B cell (primary cell): ENCODE measurements at regions not wholly inside any gene's neighbourhood (a gene's known extent, or its start where the extent isn't known, plus 50 kb on each side); places are given as distances from the start of the nearest gene placed in this dataset.

Experiments
- ATAC-seq: fragments of 200-7000 bp; cut with Tn5 transposase; one replicate; pipeline ENCODE4 v1.10.0; 2021; ENCODE audit warnings: low read depth, mild to moderate bottlenecking, moderate number of reproducible peaks, moderate library complexity
- CTCF ChIA-PET: fragments of 350-600 bp; sonication (Branson Sonifier 250); formaldehyde crosslinking; loops from one replicate; lab custom pipeline; 2021; ENCODE audit warnings: antibody characterized with exemption, inconsistent platforms; lab: Charles Lee
- POLR2A ChIA-PET: fragments of 350-600 bp; sonication (Branson Sonifier 250); formaldehyde crosslinking; loops from one replicate; lab custom pipeline; 2021; ENCODE audit warnings: antibody characterized with exemption; lab: Charles Lee
- DNase-seq: peaks from one replicate; pipeline ENCODE4 v3.0.0; 2013
- H2AFZ ChIP-seq: 2 replicates; pipeline ENCODE4 v1.6.1; 2012; ENCODE audit warnings: mild to moderate bottlenecking, low read depth, low read length; ENCODE audit not compliant: insufficient read depth, poor library complexity, severe bottlenecking
- H3K27ac ChIP-seq, 2 donors: 1 replicate in 1 of 2; 2 replicates in 1 of 2; pipeline ENCODE4 v1.5.1; 2012 to 2013; ENCODE audit warnings: low read length in 2 of 2, mild to moderate bottlenecking in 2 of 2, moderate library complexity in 1 of 2
- H3K27me3 ChIP-seq, 4 experiments: fragments of 200-600 bp in 1 of 4; sonication (generic) in 1 of 4; replicated peaks in 1 of 4; 1 replicate in 2 of 4; 2 replicates in 2 of 4; pipeline versions ENCODE4 v1.6.1 to v1.7.0; 2013 to 2016; ENCODE audit warnings: low read length in 3 of 4, mild to moderate bottlenecking in 2 of 4, mixed read lengths in 1 of 4, moderate library complexity in 1 of 4; ENCODE audit not compliant: insufficient read depth in 4 of 4, control insufficient read depth in 3 of 4; ENCODE audit errors: control extremely low read depth in 1 of 4
- H3K36me3 ChIP-seq, 2 experiments: replicated peaks in 1 of 2; 1 replicate in 1 of 2; 2 replicates in 1 of 2; pipeline versions ENCODE4 v1.6.1 to v1.7.1; 2013; ENCODE audit warnings: low read length in 1 of 2; ENCODE audit not compliant: insufficient read depth in 2 of 2, control insufficient read depth in 1 of 2; ENCODE audit errors: control extremely low read depth in 1 of 2, extremely low read depth in 1 of 2
- H3K4me1 ChIP-seq, 2 donors: fragments of 200-600 bp in 1 of 2; sonication (generic) in 1 of 2; 1 replicate in 1 of 2; 2 replicates in 1 of 2; pipeline versions ENCODE4 v1.5.1 to v1.6.1; 2013 to 2017; ENCODE audit warnings: low read length in 2 of 2; ENCODE audit not compliant: control insufficient read depth in 2 of 2, insufficient read depth in 2 of 2
- H3K4me2 ChIP-seq: replicated peaks from 2 replicates; pipeline ENCODE3; 2012; ENCODE audit warnings: mild to moderate bottlenecking, low read depth, low read length; ENCODE audit not compliant: poor library complexity, severe bottlenecking
- H3K4me3 ChIP-seq, 5 experiments: fragments of 200-600 bp in 1 of 5; sonication (generic) in 1 of 5; 1 replicate in 3 of 5; 2 replicates in 2 of 5; pipeline versions ENCODE4 v1.5.1 to v1.7.0; 2011 to 2016; ENCODE audit warnings: low read length in 4 of 5, mild to moderate bottlenecking in 4 of 5, low read depth in 2 of 5, control low read depth in 1 of 5, moderate library complexity in 1 of 5; ENCODE audit not compliant: insufficient read depth in 1 of 5; ENCODE audit errors: control extremely low read depth in 1 of 5, extremely low read depth in 1 of 5
- H3K79me2 ChIP-seq: fragments of 200-600 bp; sonication (generic); one replicate; pipeline ENCODE4 v1.6.0; 2016; ENCODE audit warnings: low read length; ENCODE audit not compliant: control insufficient read depth, insufficient read depth
- H3K9ac ChIP-seq: fragments of 200-600 bp; sonication (generic); 2 replicates; pipeline ENCODE4 v1.6.1; 2017; ENCODE audit warnings: mild to moderate bottlenecking, low read length, moderate library complexity
- H3K9me3 ChIP-seq, 3 donors: one replicate each; pipeline versions ENCODE4 v1.6.1 to v1.7.1; 2013; ENCODE audit warnings: low read length in 2 of 3; ENCODE audit not compliant: control insufficient read depth in 2 of 3, insufficient read depth in 1 of 3; ENCODE audit errors: control extremely low read depth in 1 of 3
- H4K20me1 ChIP-seq: 2 replicates; pipeline ENCODE4 v1.6.0; 2012; ENCODE audit warnings: mild to moderate bottlenecking, low read length; ENCODE audit not compliant: insufficient read depth, control insufficient read depth, poor library complexity, severe bottlenecking
- H3K27ac Mint-ChIP-seq: one replicate; pipeline ENCODE4 v1.8.0; 2021; ENCODE audit warnings: mixed read lengths
- H3K27me3 Mint-ChIP-seq: one replicate; pipeline ENCODE4 v1.8.0; 2021; ENCODE audit warnings: mixed read lengths
- H3K4me1 Mint-ChIP-seq: one replicate; pipeline ENCODE4 v1.8.0; 2021; ENCODE audit warnings: mixed read lengths
- H3K4me3 Mint-ChIP-seq: one replicate; pipeline ENCODE4 v1.8.0; 2021; ENCODE audit warnings: mixed read lengths
- H3K9me3 Mint-ChIP-seq: one replicate; pipeline ENCODE4 v1.8.0; 2022; ENCODE audit warnings: mixed read lengths; ENCODE audit not compliant: insufficient read depth
- CTCF ChIP-seq: fragments of 200-600 bp; IDR thresholded peaks from one replicate; pipeline ENCODE4 v1.8.0; 2022; ENCODE audit warnings: antibody characterized with exemption, mild to moderate bottlenecking
- EZH2 ChIP-seq: IDR thresholded peaks from 2 replicates; pipeline ENCODE4 v1.6.1; 2012; ENCODE audit warnings: borderline replicate concordance, low read depth, mild to moderate bottlenecking, moderate library complexity, low read length; ENCODE audit not compliant: insufficient read depth, poor library complexity, severe bottlenecking
- WGBS: methylation state at CpG from one replicate; pipeline ENCODE4 v1.1.5; 2013; ENCODE audit warnings: missing lambda C conversion rate; ENCODE audit not compliant: insufficient coverage; 5-methylcytosine and 5-hydroxymethylcytosine counted together
- intact Hi-C: fragments of 100-400 bp; cut with micrococcal nuclease; formaldehyde crosslinking; loops from one replicate; pipeline ENCODE4 v1.10.0; 2022

- H3K79me2 ChIP-seq = peaks cover 6% of the 10 kb centered on the region
- H2AFZ ChIP-seq = no peak overlapping the region
- ATAC-seq = no peak
- intact Hi-C loops = no loop called here
- CTCF ChIA-PET = interaction anchor here (1.4 kb wide), 1 partner anchor 9 kb away, joined by 5 read pairs; no protein-coding TSS in a partner anchor
- no peaks in the 10 kb centered on the region for H3K4me1 ChIP-seq
- H3K4me3 ChIP-seq = no peak overlapping the region
- no peaks in the 10 kb centered on the region for H3K9me3 ChIP-seq
- H3K27me3 ChIP-seq = no peaks in the 10 kb centered on the region
- POLR2A ChIA-PET = no interaction called here
- no peaks in the 10 kb centered on the region for H3K9me3 Mint-ChIP-seq
- H3K27ac ChIP-seq = no peak overlapping the region
- no peak overlapping the region for H3K4me2 ChIP-seq
- peaks cover 0 to 10% of the 10 kb centered on the region in 2 experiments for H3K36me3 ChIP-seq
- H3K27me3 Mint-ChIP-seq = no peaks in the 10 kb centered on the region
- H4K20me1 ChIP-seq = no peaks in the 10 kb centered on the region
- TF ChIP-seq EZH2 (no peak), CTCF (no peak)
- H3K4me3 Mint-ChIP-seq = no peak overlapping the region
- no peaks in the 10 kb centered on the region for H3K4me1 Mint-ChIP-seq
- WGBS = 94% methylated on average over 3 of the region's 3 CpGs
- H3K27ac Mint-ChIP-seq = no peak overlapping the region
- H3K9ac ChIP-seq = no peak overlapping the region
- no peak for DNase-seq
These were observed 357.9 kb downstream of the KLF12 start for GRCh38 chr13:73776151-73776785.

- no peak for ATAC-seq
- ChIA-PET CTCF (no interaction called here), POLR2A (no interaction called here)
- DNase-seq = no peak
- no peak overlapping the region for H3K4me3 Mint-ChIP-seq
- no peaks in the 10 kb centered on the region for H3K9me3 ChIP-seq
- peaks cover 0 to 3% of the 10 kb centered on the region in 2 experiments for H3K36me3 ChIP-seq
- H3K9ac ChIP-seq = no peak overlapping the region
- intact Hi-C loops = no loop called here
- H2AFZ ChIP-seq = no peak overlapping the region
- H3K9me3 Mint-ChIP-seq = no peaks in the 10 kb centered on the region
- no peak overlapping the region for H3K27ac ChIP-seq
- H3K27me3 ChIP-seq = no peaks in the 10 kb centered on the region
- H3K4me3 ChIP-seq = no peak overlapping the region
- TF ChIP-seq CTCF = no peak
- no peak for TF ChIP-seq EZH2
- no peaks in the 10 kb centered on the region for H4K20me1 ChIP-seq
- no peak overlapping the region for H3K27ac Mint-ChIP-seq
- H3K79me2 ChIP-seq = peaks cover 6% of the 10 kb centered on the region
- 81% methylated on average over 2 of the region's 3 CpGs for WGBS
- H3K4me1 ChIP-seq = peaks cover 1 to 7% of the 10 kb centered on the region in 2 donors
- no peaks in the 10 kb centered on the region for H3K27me3 Mint-ChIP-seq
- peaks cover 12% of the 10 kb centered on the region for H3K4me1 Mint-ChIP-seq
- no peak overlapping the region for H3K4me2 ChIP-seq
These were observed 361.0 kb downstream of the KLF12 start for GRCh38 chr13:73773168-73773549.
